ENCODE measurements at regions not wholly inside any gene's neighbourhood (a gene's known extent, or its start where the extent isn't known, plus 50 kb on each side); places are given as distances from the start of the nearest gene placed in this dataset.
A peak's percentile ranks its signal among the peaks of the same experiment; 100 is the strongest.

DNA sequence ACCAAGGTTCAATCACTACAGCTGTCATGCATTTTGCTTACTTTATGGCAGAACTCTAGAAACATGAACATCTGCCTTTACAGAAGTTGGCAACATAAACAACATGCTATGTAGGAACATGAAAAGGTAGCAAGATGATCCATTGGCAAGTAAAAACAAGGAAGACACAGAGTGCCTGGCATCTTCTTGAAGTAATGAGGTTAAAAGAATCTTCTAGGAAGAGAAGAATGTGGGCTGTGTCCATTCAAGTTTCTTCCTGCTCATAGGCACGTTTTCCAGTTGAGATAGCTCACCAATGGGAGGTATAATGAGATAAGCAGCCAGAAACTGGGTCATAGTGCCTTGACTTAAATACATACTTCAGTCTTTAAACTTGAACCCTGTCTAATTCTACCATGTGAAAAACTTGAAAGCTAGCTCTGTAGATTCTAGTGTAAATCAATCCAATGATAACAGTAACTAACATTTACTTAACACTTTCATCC lies 109.4 kb upstream of the PRLR start:
- intact Hi-C loops (cut with DNase I) = no loop called here
- Histone ChIP-seq H3K9me3 (ENCODE audit: control insufficient read depth in 2 of 3, insufficient read depth in 1 of 3, low read length in 3 of 3) (no peaks in the 10 kb centered on the region), H3K4me3 (ENCODE audit: low read length in 3 of 3) (no peak overlapping the region), H3K27me3 (ENCODE audit: control insufficient read depth, insufficient read depth, low read length) (no peaks in the 10 kb centered on the region), H3K9ac (ENCODE audit: low read length in 3 of 3) (no peak overlapping the region), H3K27ac (ENCODE audit: low read depth in 2 of 2, low read length in 2 of 2) (no peak overlapping the region), H3K36me3 (ENCODE audit: control insufficient read depth in 2 of 3, insufficient read depth in 3 of 3, low read length in 3 of 3) (no peaks in the 10 kb centered on the region), H3K4me1 (ENCODE audit: control insufficient read depth in 2 of 3, insufficient read depth in 2 of 3, low read depth in 1 of 3, low read length in 3 of 3) (no peaks in the 10 kb centered on the region)
- FAIRE-seq (no peak), DNase-seq (no peak)
- TF ChIP-seq, protein P1, sequence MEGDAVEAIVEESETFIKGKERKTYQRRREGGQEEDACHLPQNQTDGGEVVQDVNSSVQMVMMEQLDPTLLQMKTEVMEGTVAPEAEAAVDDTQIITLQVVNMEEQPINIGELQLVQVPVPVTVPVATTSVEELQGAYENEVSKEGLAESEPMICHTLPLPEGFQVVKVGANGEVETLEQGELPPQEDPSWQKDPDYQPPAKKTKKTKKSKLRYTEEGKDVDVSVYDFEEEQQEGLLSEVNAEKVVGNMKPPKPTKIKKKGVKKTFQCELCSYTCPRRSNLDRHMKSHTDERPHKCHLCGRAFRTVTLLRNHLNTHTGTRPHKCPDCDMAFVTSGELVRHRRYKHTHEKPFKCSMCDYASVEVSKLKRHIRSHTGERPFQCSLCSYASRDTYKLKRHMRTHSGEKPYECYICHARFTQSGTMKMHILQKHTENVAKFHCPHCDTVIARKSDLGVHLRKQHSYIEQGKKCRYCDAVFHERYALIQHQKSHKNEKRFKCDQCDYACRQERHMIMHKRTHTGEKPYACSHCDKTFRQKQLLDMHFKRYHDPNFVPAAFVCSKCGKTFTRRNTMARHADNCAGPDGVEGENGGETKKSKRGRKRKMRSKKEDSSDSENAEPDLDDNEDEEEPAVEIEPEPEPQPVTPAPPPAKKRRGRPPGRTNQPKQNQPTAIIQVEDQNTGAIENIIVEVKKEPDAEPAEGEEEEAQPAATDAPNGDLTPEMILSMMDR (IDR thresholded peaks at IDR 0.05; ENCODE audit: borderline replicate concordance, extremely low read depth, insufficient read depth) = no peak

DNA sequence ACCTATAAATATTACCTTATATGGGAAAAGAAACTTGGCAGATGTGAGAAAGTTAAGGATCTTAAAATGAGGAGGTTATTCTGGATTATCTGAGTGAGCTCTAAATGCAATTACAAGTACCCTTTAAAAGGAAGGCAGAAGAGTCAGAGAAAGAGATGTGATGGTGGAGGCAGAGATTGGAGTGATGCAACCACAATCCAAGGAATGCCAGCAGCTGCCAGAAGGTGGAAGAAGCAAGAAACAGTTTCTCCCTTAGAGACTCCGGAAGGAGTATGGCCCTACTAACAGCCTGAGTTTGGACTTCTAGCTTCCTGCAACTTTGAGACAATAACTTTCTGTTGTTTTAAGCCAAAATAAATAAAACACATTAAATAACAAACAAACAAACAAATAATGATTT lies 108.7 kb upstream of the PRLR start:
- H3K36me3 ChIP-seq (ENCODE audit: control insufficient read depth in 2 of 3, insufficient read depth in 3 of 3, low read length in 3 of 3) = no peaks in the 10 kb centered on the region
- no peaks in the 10 kb centered on the region for H3K4me1 ChIP-seq (ENCODE audit: control insufficient read depth in 2 of 3, insufficient read depth in 2 of 3, low read depth in 1 of 3, low read length in 3 of 3)
- FAIRE-seq (no peak), DNase-seq (no peak)
- H3K9ac ChIP-seq (ENCODE audit: low read length in 3 of 3) = no peak overlapping the region
- intact Hi-C loops (cut with DNase I) = no loop called here
- H3K4me3 ChIP-seq (ENCODE audit: low read length in 3 of 3) = no peak overlapping the region
- H3K27ac ChIP-seq (ENCODE audit: low read depth in 2 of 2, low read length in 2 of 2) = no peak overlapping the region
- TF ChIP-seq, protein P1 (IDR thresholded peaks at IDR 0.05; ENCODE audit: borderline replicate concordance, extremely low read depth, insufficient read depth) = no peak
- no peaks in the 10 kb centered on the region for H3K9me3 ChIP-seq (ENCODE audit: control insufficient read depth in 2 of 3, insufficient read depth in 1 of 3, low read length in 3 of 3)
- H3K27me3 ChIP-seq (ENCODE audit: control insufficient read depth, insufficient read depth, low read length) = no peaks in the 10 kb centered on the region

DNA sequence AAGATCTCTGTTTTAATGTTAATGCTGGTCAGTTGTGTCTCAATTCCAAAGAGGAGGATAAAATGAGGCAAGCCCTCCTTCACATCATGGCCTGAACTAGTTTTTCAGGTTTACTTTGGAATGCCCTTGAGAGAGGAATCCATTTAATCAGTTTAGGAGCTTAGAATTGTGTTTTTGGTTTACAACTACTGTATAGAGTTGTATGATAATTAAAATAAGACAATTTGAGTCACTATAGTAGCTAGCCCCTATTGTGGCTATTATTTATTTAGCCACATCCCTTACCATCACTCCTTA lies 107.8 kb upstream of the PRLR start:
- Histone ChIP-seq H3K27me3 (ENCODE audit: control insufficient read depth, insufficient read depth, low read length) (no peaks in the 10 kb centered on the region), H3K27ac (ENCODE audit: low read depth in 2 of 2, low read length in 2 of 2) (no peak overlapping the region), H3K36me3 (ENCODE audit: control insufficient read depth in 2 of 3, insufficient read depth in 3 of 3, low read length in 3 of 3) (no peaks in the 10 kb centered on the region), H3K4me1 (ENCODE audit: control insufficient read depth in 2 of 3, insufficient read depth in 2 of 3, low read depth in 1 of 3, low read length in 3 of 3) (no peaks in the 10 kb centered on the region), H3K9me3 (ENCODE audit: control insufficient read depth in 2 of 3, insufficient read depth in 1 of 3, low read length in 3 of 3) (no peaks in the 10 kb centered on the region), H3K9ac (ENCODE audit: low read length in 3 of 3) (no peak overlapping the region), H3K4me3 (ENCODE audit: low read length in 3 of 3) (no peak overlapping the region)
- TF ChIP-seq, protein P1 (IDR thresholded peaks at IDR 0.05; ENCODE audit: borderline replicate concordance, extremely low read depth, insufficient read depth) = no peak
- peak in 1 of 5 donors; percentile 20 for DNase-seq
- intact Hi-C loops (cut with DNase I) = no loop called here
- no peak for FAIRE-seq
